ENCODE measurements at regions not wholly inside any gene's neighbourhood (a gene's known extent, or its start where the extent isn't known, plus 50 kb on each side); places are given as distances from the start of the nearest gene placed in this dataset.
A peak's percentile ranks its signal among the peaks of the same experiment; 100 is the strongest.

DNA sequence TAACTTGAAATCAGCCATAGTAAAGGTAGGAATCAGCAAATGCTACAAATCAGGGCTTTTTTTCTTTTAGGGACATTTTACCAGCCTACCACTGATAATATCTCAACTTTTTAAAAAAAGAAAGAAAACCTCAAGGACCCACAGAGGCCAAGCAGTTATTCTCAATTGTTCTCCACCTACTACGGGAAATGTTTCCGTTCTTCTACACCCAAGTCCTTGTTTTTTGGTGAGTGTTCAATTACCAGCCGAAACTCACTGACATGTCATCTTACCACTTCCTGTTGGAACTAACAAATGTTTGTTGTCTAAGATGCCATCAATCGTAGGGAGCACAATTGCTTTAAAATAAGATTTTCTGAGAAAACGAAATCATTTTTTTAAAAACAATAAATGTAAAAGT, 50.2 kb upstream of the CDK1 start:
- DNase-seq: no peak

DNA sequence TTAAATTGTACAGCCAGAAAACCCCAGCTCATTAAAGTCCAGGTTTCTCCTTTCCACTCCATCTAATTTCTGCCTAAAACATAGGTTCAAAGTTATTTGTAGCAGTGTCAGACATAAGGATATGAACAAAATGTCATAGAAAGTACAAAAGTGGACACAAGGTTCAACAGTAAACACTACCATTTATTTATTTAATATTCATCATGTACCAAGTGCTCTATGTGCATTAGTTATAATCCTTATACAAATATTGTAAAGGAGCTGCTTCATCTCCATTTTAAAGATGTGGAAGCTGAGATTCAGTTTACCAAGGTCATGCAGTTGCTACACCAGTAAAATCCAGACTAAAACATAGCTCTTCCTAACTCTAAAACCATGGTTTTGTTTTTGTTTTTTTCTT, 52.0 kb upstream of the CDK1 start:
- DNase-seq: no peak

DNA sequence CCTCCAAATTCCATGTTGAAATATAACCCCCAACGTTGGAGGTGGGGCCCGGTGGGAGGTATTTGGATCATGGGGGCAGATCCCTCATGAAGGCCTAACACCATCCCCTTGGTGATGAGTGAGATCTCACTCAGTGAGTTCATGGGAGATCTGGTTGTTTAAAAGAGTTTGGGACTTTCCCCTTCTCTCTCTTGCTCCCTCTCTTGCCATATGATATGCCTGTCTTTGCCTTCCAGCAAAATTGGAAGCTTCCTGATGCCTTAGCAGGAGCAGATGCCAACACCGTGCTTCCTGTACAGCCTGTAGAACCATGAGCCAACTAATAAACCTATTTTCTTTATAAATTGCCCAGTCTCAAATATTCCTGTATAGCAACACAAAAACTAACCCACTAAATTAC, 55.7 kb upstream of the CDK1 start:
- no peak for DNase-seq

DNA sequence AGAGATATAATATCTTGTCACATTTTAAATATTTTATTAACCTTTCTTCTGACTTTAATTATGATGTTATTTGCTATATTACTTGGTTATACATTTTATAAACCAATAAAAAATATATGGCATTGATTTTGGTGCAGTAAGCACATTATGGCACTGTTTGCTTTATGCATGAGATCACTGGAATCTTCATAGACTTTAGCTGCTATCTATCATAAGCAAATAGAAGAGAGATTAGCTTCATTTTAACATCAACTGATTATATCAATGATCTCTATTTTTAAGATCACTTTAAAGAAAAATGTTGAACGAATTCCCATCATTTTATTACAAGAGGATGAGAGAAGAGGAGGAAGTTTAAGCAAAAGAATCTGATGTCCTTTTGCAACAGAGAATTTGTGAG, 58.6 kb upstream of the CDK1 start:
- DNase-seq: no peak

DNA sequence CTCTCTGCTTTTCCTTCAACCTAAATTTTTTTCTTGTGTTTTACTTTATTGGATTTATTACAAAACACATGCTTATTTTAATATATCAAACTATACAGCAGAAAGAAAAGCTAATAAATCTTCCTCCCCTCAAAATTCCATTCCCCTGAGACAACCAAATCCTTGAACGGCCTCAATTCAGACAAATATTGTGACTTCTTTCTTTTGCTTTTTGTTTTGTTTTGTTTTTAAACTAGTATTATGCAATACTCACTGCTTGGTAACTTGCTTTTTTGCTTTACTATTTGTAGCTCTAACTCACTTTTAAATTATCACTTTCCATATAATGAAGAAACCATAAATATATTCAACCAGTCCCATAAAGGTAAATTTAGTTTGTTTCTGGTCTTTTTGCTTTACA, 59.4 kb upstream of the CDK1 start:
- DNase-seq: no peak

DNA sequence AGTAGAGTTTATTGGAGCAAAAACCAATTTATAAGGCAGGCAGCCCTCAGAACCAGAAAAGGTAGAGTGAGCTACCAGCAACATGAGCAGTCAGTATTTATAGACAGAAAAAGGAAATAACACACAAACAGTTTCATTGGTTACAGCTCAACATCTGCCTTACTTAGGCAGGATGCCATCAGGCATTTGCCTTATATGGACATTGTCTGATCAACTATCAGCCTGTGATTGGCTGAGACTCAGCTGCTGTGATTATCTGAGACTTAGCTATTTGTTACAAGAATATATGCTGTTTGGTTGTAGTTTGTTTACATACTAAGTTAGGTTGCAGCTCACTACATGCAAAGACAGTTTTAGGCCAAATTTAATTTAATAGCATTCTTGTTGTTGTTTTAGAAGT, 60.4 kb upstream of the CDK1 start:
- no peak for DNase-seq

DNA sequence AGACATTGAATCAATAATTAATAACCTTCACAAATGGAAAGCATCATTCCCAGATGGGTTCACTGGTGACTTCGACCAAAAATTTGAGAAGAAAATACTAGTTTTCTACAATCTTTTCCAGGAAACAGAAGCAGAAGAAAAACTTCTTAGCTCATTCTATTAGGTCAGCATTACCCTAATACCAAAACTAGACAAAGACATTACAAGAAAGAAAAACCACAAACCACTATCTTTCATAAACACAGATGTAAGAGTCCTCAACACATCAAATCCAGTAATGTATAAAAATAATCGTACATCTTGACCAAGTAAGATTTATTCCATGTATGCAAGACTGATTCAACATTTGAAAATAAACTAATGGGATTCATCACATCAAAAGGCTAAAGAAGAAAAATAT, 64.0 kb upstream of the CDK1 start:
- no peak for DNase-seq

DNA sequence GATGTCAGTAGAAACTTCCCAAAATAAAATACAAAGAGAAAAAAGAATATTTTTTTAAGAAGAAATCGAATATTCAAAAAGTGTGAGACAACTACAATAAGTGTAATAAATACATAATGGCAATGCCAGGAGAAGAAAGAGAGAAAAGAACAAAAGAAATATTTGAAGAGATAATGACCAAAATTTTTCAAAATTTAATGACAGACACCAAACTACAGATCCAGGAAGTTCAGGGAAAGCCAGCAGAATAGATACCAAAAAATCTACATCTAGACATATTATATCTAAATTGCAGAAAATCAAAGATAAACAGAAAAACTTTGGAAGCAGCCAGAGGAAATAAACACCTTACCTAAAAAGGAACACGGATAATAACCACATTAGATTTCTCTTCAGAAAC, 66.8 kb upstream of the CDK1 start:
- DNase-seq: no peak

DNA sequence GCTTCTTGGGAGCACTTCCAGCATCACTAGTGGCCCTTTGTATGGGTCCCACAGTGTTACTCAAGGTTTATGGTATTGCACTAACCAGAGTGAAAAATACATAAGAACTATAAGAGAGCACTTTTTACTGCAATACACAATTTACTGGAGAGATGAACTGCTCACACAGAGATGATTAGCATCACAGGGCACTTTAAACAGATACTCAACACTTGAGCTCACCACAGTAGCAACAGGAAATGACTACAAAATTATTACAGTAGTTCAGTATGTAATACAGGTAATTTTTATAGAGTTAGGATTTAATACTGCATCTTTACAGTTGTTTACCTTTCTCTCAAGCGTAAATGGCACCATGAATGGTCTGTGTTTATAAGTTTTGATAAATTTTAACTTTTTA, 68.2 kb upstream of the CDK1 start:
- no peak for DNase-seq

DNA sequence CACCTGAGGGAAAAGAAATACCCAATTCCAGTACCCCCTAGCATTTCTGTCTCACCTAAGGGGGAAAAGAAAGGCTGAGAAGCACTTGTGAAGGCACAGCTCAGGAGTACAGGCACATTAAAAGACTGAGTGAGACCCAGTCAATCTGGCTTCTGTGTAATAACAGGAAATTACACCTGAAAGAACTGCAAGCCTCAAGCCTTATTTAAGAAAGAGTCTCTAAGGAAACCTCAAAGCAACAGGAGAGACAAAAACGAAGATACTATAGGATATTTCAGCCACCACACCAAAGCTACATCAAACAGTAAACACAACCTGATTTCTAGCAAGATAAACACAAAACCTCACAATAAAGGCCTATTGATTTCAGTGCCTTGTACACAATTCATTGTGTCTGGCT, 69.6 kb upstream of the CDK1 start:
- no peak for DNase-seq

DNA sequence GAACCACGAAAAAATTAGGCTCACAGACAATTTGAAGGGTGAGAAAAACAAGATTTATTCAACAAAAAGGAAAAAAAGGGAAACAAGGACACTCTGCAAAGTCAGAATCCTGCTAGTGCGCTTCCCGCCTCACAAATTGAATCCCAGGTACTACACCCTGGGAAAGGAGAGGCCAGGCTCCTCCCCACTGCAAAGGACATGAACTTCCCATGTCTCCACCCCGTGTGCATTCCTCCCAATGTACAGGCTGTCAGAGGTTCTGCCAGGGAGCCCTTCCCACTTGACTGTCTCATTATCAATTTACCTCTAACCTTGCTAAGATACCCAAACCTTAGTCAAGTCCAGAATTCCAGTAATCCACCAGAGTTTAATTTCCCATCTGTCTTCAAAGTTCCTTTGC, 70.4 kb upstream of the CDK1 start:
- no peak for DNase-seq

DNA sequence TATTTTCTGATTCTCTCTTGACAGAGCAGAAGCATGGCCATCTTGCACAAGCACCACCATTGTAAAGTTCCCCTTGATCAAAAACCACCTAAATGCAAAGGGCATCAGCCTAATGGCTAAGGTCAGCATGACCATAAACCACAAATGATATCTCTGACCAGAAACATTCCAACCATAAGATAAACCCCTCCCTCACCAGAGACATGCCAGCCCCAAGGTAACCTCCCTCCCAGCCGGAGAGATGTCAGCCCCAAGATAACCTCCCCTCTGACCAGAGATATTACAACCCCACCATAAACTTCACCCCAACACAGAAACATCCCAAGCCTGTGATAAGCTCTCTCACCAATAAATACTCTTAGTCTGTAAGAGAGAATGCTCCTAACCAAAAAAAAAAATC, 72.1 kb upstream of the CDK1 start:
- no peak for DNase-seq

DNA sequence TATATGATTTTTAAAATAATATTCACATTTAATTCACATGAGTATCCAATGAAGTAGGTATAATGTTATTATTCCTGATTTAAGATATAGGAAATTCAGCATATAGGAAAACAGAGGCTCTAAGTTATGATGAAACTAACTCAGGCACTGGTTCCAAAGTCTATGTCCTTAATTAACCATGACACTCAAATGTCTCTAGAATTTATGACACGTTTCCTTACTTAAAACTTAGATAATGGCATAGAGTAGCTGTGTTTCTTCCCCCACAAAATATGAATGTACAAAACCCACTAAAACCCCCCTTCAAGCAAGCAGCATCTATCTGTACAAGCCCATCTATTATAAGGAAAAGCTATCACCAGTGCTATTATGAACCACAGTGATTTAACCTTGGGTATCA, 72.9 kb upstream of the CDK1 start:
- no peak for DNase-seq

DNA sequence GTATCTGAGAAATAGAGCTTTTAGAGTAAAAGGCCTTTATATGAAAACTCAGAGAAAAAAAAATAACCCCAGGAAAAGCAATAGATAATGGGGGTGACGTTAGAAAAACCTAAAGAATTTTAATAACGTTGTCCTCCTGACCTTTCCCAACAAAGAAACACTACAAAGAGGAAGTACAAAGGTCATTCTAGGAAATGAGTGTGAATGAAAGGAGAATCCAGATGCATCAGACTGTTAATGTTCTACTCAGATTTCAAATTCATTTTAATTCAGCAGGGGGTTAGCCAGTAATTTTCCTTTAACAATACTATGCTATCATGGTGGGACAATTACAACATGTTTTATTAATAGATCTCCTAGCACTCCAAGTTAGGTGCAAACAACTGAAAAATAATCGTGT, 73.8 kb upstream of the CDK1 start:
- DNase-seq: no peak

DNA sequence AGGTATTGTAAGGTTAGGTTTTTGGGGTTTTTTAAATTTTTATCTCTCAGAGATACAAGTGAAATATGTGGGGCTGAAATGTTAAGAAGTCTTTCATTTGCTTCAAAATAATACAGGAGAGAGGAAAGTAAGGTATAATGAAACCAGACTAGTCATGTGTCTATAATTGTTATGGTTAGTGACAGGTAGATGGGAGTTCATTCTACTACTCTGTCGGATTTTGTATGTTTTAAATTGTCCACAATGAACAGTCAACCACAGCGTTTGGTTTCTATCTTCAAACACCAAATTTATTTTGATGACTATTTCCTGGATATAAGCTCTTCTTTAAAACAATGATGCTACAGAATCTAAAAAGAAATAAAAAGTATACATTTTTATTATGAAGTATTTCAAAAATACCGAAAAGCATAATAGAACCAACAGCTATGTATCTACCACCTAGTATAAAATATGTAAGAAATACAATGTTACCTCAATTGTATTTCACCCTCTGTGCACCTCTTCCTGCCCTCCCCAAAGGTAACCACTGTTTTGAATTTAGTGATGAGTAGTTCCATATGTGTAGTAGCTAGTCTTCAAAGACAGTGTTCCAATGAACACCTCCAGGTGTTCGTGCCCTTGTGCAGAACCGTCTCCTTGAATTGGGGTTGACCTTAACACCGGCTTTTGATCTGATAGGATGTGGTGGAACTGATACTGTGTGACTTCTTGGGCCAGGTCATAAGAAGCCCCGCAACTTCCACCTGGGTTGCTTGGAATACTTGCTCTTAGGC, 74.8 kb upstream of the CDK1 start:
- no peak for DNase-seq

DNA sequence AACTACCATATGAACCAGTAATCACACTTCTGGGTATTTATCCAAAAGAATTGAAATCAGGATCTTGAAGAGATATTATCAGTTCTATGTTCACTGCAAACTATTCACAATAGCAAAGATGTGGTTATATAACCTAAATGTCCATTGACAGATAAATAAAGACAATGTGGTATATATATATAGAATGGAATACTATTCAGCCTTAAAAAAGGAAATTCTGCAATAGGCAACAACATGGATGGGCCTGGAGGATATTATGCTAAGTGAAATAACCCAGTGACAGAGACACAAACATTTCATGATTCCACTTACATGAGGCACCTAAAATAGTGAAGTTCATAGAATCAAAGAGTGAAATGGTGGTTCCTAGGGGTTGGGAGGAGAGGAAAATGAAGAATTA, 90.6 kb upstream of the CDK1 start:
- no peak for DNase-seq

DNA sequence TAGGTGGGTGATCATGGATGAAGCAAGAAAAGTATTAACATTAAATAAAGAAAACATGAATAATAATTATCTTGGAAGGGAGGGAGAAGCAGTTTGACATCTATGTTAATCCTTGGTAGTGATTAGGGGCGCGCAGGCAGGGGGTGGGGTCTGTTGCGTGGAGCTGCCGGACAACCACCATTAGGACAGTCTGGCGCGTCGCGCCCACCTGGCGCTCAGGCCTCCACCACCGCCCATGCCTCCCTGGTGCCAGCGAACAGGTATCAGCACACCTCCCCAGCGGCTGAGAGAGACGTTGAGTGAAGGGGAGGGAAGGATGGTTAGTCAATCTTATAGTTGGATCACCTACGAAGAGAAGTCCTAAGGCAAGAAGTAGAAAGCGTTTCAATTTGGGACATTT, 94.2 kb upstream of the CDK1 start:
- no peak for DNase-seq

DNA sequence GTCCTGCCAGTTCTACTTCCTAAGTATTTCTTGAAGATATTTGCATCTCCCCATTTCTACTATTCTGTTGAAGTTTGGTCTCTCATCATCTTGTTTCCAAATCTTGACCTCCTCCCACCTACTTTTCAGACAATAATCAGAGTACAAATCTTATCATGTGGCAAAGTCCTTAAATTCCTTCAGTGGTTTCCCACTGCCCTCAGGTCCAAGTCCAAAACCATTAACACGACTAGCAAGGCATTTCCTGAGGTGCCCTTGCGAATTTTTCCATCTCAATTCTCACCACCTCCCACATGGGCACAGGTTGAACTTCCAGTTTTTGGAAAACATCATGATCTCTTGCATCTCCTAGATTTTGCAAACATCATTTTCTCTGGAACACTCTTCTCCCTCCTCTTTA, 97.2 kb upstream of the CDK1 start:
- no peak for DNase-seq

DNA sequence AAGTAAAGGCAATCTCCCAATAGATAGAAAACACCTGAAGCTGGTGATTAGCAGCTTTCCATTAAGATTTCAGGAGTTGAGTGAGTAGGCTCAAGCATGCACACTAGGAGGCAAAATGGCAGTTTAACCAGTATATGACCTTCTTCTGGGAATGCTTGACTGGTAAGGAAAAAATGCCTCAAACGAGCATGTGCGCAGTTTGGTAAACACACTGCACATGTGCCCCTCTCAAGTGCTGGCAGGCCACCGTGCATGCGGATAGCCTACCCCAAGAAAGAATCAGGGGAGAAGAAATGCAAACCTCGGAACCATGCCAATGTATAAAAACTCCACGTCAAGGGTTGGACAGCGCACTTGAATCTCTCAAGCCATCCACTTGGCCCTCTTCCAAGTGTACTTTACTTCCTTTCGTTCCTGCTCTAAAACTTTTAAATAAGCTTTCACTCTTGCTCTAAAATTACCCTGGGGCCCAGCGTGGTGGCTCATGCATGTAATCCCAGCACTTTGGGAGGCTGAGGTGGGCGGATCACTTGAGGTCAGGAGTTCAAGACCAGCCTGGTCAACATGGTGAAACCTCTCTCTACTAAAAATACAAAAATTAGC, 98.8 kb upstream of the CDK1 start:
- no peak for DNase-seq

DNA sequence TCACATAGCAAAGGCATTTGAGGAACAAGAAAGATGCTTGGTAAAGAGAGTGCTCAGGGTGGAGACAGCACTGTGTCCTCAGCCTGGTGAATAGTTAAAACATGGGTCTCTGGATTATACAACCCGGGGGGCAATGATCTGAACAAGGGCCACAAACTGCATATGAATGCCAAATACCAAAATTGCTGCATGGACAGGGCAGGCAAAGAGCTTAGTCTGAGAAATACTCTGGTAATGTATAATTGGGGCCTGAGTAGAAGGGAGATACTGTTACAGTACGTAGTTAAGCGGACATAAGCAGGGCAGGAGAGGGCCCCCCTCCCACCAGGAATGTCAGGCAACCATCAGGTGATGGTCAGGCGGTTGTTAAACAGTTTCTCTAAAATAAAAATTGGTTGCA, 99.3 kb upstream of the CDK1 start:
- DNase-seq: no peak

DNA sequence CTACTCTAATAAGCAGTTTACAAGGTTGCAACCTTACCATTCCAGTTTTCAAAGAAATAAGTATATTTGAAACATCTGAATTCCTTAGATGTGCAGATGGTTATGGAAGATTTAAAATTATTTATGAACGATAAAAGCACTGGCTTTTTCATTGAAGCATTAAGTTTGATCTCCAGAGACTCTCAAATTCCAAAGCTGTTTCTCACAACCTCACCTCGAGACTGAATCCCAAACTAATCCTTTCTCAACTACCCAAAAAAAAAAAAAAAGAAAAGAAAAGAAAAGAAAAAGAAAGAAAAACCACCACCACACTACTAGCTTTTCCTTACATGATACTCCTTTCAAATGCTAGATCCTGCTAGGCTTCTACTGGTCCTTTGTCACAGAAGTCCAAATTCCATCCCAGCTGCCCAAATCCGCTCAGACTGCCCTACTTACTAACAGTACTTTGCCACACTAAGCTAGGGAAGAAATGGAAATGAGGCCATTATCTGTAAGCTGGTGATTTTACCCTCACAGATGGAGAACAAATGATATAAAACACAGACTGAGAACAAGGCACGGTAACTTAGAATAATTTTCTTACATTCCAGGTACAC, 100.6 kb upstream of the CDK1 start:
- DNase-seq: no peak

DNA sequence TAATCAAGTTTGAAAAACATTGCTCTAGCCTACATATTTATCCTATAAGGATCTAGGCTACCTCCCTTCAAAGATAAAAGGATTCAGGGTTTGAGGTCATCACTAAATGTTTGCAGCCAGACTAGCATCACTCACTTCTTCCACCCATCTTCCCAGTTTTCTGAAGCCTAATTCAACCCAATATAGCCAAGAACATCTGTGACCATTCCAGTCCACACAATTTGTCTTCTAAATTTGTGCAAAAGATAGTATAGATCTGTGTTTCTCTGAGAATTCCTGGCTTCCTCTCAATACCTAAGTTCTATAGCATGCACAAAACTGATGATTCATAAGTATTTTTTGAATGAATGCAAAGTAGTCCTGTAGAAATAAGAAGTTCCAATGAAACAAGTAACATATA, 103.0 kb upstream of the CDK1 start:
- DNase-seq: no peak

DNA sequence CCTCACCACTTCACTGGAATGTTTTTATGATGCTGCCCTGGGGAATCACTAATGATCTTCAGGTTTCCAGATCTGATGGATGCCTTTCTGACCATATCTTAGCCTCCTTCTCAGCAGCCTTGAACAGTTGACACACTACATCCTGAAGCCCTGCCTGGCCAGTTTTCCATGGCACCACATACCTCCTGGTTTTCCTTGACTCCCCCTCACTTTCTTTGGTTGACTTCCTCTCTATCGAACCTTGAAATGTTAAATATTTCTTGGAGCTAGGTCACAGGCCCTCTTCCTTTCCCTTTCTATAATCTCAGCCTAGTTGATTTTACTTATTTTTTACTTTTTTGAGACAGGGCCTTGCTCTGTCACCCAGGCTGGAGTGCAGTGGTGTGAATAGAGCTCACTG, 108.8 kb upstream of the CDK1 start:
- DNase-seq: no peak

DNA sequence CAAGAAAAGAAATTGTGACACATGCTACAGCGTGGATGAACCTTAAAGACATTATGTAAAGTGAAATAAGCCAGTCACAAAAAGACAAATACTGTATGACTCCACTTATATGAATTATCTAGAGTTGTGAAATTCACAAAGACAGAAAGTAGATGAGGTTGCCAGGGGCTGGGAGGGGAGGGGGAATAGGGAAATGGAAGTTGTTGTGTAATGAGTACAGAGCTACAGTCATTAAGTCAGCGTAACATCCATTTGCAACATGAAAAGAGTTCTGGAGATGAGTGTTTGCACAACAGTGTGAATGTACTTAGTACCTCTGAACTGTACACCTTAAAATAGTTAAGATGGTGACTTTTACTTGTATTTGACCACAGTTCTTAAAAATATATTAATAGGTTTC, 112.1 kb upstream of the CDK1 start:
- no peak for DNase-seq

DNA sequence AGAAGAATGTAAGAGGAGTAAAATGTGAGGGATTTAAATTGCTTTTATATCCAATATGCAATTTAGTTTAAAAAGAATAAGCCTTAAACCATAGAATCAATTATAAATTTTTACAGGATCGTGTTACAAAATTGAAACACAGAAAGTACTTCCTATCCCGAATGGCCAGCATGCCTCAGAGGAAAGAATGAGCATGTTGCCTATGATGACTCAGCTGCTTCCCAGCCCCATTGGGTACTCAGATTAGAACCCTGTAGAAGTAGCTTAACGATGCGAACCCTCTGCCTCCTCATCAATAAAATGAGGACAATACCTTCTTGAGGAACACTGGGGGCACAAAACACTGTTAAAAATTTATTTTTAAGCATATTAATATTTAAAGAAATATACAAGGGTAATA, 113.4 kb upstream of the CDK1 start:
- DNase-seq: peak in 1 of 2 experiments; percentile 3
